H1 (cell line): ENCODE measurements at regions not wholly inside any gene's neighbourhood (a gene's known extent, or its start where the extent isn't known, plus 50 kb on each side); places are given as distances from the start of the nearest gene placed in this dataset.

Experiments
- CTCF ChIA-PET: fragments of 300-600 bp; sonication (Branson Sonifier 250); formaldehyde crosslinking; loops from one replicate; lab custom pipeline; 2021; ENCODE audit not compliant: partially characterized antibody; lab: Charles Lee
- POLR2A ChIA-PET: fragments of 300-600 bp; sonication (Branson Sonifier 250); formaldehyde crosslinking; loops from one replicate; lab custom pipeline; 2021; ENCODE audit warnings: inconsistent platforms; ENCODE audit not compliant: partially characterized antibody; lab: Charles Lee
- DNase-seq, 2 experiments: peaks; one replicate each; pipeline versions ENCODE4 v3.0.0 to v3.0.0-alpha.2; 2010 to 2022; ENCODE audit warnings: low spot score in 2 of 2, low read depth in 1 of 2, mixed read lengths in 1 of 2
- FAIRE-seq: peaks from 2 replicates; lab custom pipeline; 2011; peaks lifted over from hg19 to GRCh38; lab: Jason Lieb, UNC
- H2AFZ ChIP-seq: 2 replicates; pipeline ENCODE4 v1.8.1; 2012; ENCODE audit warnings: low read length, inconsistent platforms
- H2AK5ac ChIP-seq: 2 replicates; pipeline ENCODE4 v1.6.1; 2013; ENCODE audit warnings: low read depth, low read length
- H2BK120ac ChIP-seq: replicated peaks from 2 replicates; pipeline ENCODE3; 2013; ENCODE audit warnings: low read depth, low read length, inconsistent platforms
- H2BK12ac ChIP-seq: 2 replicates; pipeline ENCODE4 v1.6.1; 2013; ENCODE audit warnings: low read depth, low read length
- H2BK15ac ChIP-seq: 2 replicates; pipeline ENCODE4 v1.6.1; 2013; ENCODE audit warnings: low read length
- H2BK20ac ChIP-seq: 2 replicates; pipeline ENCODE4 v1.6.1; 2013; ENCODE audit warnings: low read length
- H2BK5ac ChIP-seq: 2 replicates; pipeline ENCODE4 v1.6.1; 2013; ENCODE audit warnings: low read depth, low read length
- H3K14ac ChIP-seq: 2 replicates; pipeline ENCODE4 v1.6.1; 2013; ENCODE audit warnings: inconsistent platforms; ENCODE audit not compliant: insufficient read length
- H3K18ac ChIP-seq: 2 replicates; pipeline ENCODE4 v1.6.1; 2013; ENCODE audit warnings: low read length; ENCODE audit errors: extremely low read depth
- H3K23ac ChIP-seq: 2 replicates; pipeline ENCODE4 v1.6.1; 2013; ENCODE audit warnings: inconsistent platforms; ENCODE audit not compliant: insufficient read length
- H3K23me2 ChIP-seq: 2 replicates; pipeline ENCODE4 v1.6.1; 2013; ENCODE audit warnings: low read depth, low read length
- H3K27ac ChIP-seq: 2 replicates; pipeline ENCODE4 v1.6.1; 2011; ENCODE audit warnings: low read depth, low read length, inconsistent platforms
- H3K27me3 ChIP-seq, 4 experiments: replicated peaks in 1 of 4; 1 replicate in 1 of 4; 2 replicates in 3 of 4; pipeline versions ENCODE4 v1.6.1 to v1.8.1; 2011 to 2013; ENCODE audit warnings: low read length in 3 of 4, mild to moderate bottlenecking in 3 of 4, inconsistent platforms in 2 of 4, mixed read lengths in 2 of 4, moderate library complexity in 1 of 4; ENCODE audit not compliant: control insufficient read depth in 3 of 4, insufficient read depth in 3 of 4; ENCODE audit errors: extremely low read depth in 1 of 4
- H3K36me3 ChIP-seq, 4 experiments: 2 replicates each; pipeline versions ENCODE4 v1.6.1 to v1.8.1; 2011 to 2013; ENCODE audit warnings: mild to moderate bottlenecking in 4 of 4, low read length in 3 of 4, moderate library complexity in 2 of 4, control low read depth in 1 of 4, inconsistent platforms in 1 of 4; ENCODE audit not compliant: insufficient read depth in 4 of 4, control insufficient read depth in 2 of 4
- H3K4ac ChIP-seq: replicated peaks from 2 replicates; pipeline ENCODE3; 2013; ENCODE audit warnings: low read length, low read depth, mixed read lengths, inconsistent platforms; ENCODE audit not compliant: insufficient read length
- H3K4me1 ChIP-seq, 4 experiments: replicated peaks in 1 of 4; 1 replicate in 1 of 4; 2 replicates in 3 of 4; pipeline versions ENCODE4 v1.6.1 to v1.8.1; 2011 to 2013; ENCODE audit warnings: low read length in 3 of 4, inconsistent platforms in 2 of 4, mixed read lengths in 1 of 4; ENCODE audit not compliant: insufficient read depth in 4 of 4, control insufficient read depth in 3 of 4
- H3K4me2 ChIP-seq, 2 experiments: 2 replicates each; pipeline versions ENCODE4 v1.6.1 to v1.8.1; 2011 to 2013; ENCODE audit warnings: low read depth in 2 of 2, low read length in 2 of 2, control low read depth in 1 of 2, inconsistent platforms in 1 of 2, mild to moderate bottlenecking in 1 of 2; ENCODE audit not compliant: insufficient read depth in 1 of 2
- H3K4me3 ChIP-seq, 4 experiments: fragments of 200-600, 300-600 bp in 1 of 4; sonication (generic), shearing (Covaris generic), sonication (Bioruptor Twin) in 1 of 4; 2 replicates each; pipeline versions ENCODE4 v1.5.1 to v1.8.1; 2011 to 2016; ENCODE audit warnings: low read length in 4 of 4, low read depth in 3 of 4, control low read depth in 2 of 4, inconsistent platforms in 2 of 4, mild to moderate bottlenecking in 2 of 4, mixed read lengths in 1 of 4, moderate library complexity in 1 of 4; ENCODE audit not compliant: insufficient read depth in 2 of 4; ENCODE audit errors: extremely low read depth in 1 of 4
- H3K56ac ChIP-seq: replicated peaks from 2 replicates; pipeline ENCODE3; 2013; ENCODE audit warnings: low read depth, mild to moderate bottlenecking, mixed read lengths, low read length, inconsistent platforms; ENCODE audit not compliant: insufficient read length
- H3K79me1 ChIP-seq: 2 replicates; pipeline ENCODE4 v1.6.1; 2013; ENCODE audit warnings: low read depth, low read length, control low read depth
- H3K79me2 ChIP-seq, 2 experiments: 2 replicates each; pipeline versions ENCODE4 v1.6.1 to v1.8.1; 2012 to 2013; ENCODE audit warnings: low read length in 2 of 2, mild to moderate bottlenecking in 2 of 2, inconsistent platforms in 1 of 2; ENCODE audit not compliant: insufficient read depth in 2 of 2, control insufficient read depth in 1 of 2
- H3K9ac ChIP-seq, 4 experiments: replicated peaks in 1 of 4; 1 replicate in 1 of 4; 2 replicates in 3 of 4; pipeline versions ENCODE4 v1.6.1 to v1.8.1; 2011 to 2013; ENCODE audit warnings: low read depth in 3 of 4, low read length in 3 of 4, control low read depth in 2 of 4, mild to moderate bottlenecking in 2 of 4, moderate library complexity in 2 of 4, inconsistent platforms in 1 of 4; ENCODE audit errors: extremely low read depth in 1 of 4
- H3K9me3 ChIP-seq, 2 experiments: 2 replicates each; pipeline versions ENCODE4 v1.6.1 to v1.8.1; 2012 to 2013; ENCODE audit warnings: mild to moderate bottlenecking in 2 of 2, moderate library complexity in 2 of 2, control low read depth in 1 of 2, inconsistent platforms in 1 of 2, low read depth in 1 of 2, low read length in 1 of 2, mixed read lengths in 1 of 2; ENCODE audit not compliant: insufficient read depth in 2 of 2
- H4K20me1 ChIP-seq, 2 experiments: replicated peaks in 1 of 2; 2 replicates each; pipeline versions ENCODE3 to v1.8.1; 2011 to 2013; ENCODE audit warnings: inconsistent platforms in 2 of 2, low read length in 2 of 2, mild to moderate bottlenecking in 1 of 2; ENCODE audit not compliant: insufficient read depth in 2 of 2, control insufficient read depth in 1 of 2
- H4K5ac ChIP-seq: 2 replicates; pipeline ENCODE4 v1.6.1; 2013; ENCODE audit warnings: low read length, low read depth, mixed read lengths, inconsistent platforms; ENCODE audit not compliant: insufficient read length
- H4K8ac ChIP-seq: 2 replicates; pipeline ENCODE4 v1.8.0; 2013; ENCODE audit warnings: mild to moderate bottlenecking, moderate library complexity, low read length, inconsistent platforms; ENCODE audit not compliant: insufficient read depth; ENCODE audit errors: extremely low read depth
- H4K91ac ChIP-seq: replicated peaks from 2 replicates; pipeline ENCODE3; 2013; ENCODE audit warnings: low read length, mixed read lengths, inconsistent platforms; ENCODE audit not compliant: insufficient read length
- CHD2 ChIP-seq: IDR thresholded peaks from 2 replicates; pipeline ENCODE4 v1.6.1; 2012; ENCODE audit warnings: low read length, improper control_type of control experiment
- EGR1 ChIP-seq: IDR thresholded peaks from 2 replicates; pipeline ENCODE4 v1.6.1; 2011; ENCODE audit warnings: low read depth, low read length, borderline replicate concordance
- EP300 ChIP-seq, 2 experiments: IDR thresholded peaks; 1 replicate in 1 of 2; 2 replicates in 1 of 2; pipeline ENCODE4 v1.6.1; 2011 to 2012; ENCODE audit warnings: low read depth in 2 of 2, low read length in 2 of 2, mild to moderate bottlenecking in 2 of 2, borderline replicate concordance in 1 of 2, inconsistent platforms in 1 of 2, moderate library complexity in 1 of 2
- GTF2F1 ChIP-seq: IDR thresholded peaks from 2 replicates; pipeline ENCODE4 v1.6.1; 2012; ENCODE audit warnings: low read depth, low read length, improper control_type of control experiment, borderline replicate concordance
- NANOG ChIP-seq: IDR thresholded peaks from 2 replicates; pipeline ENCODE4 v1.6.1; 2011; ENCODE audit warnings: low read length, low read depth, mild to moderate bottlenecking, inconsistent platforms; ENCODE audit not compliant: insufficient read depth, poor library complexity, severe bottlenecking
- PHF8 ChIP-seq: fragments of 200-600 bp; sonication (generic); conservative IDR thresholded peaks from 2 replicates; pipeline ENCODE4 v1.7.1; 2012; ENCODE audit warnings: low read depth, mild to moderate bottlenecking, inconsistent platforms, low read length, moderate library complexity
- POLR2A ChIP-seq, 2 experiments: IDR thresholded peaks; 1 replicate in 1 of 2; 2 replicates in 1 of 2; pipeline ENCODE4 v1.6.1; 2011; ENCODE audit warnings: low read depth in 2 of 2, low read length in 2 of 2, mild to moderate bottlenecking in 2 of 2; ENCODE audit errors: control extremely low read depth in 1 of 2
- SAP30 ChIP-seq: fragments of 300-600 bp; sonication (generic); IDR thresholded peaks from 2 replicates; pipeline ENCODE4 v1.7.1; 2012; ENCODE audit warnings: low read length, moderate library complexity, mild to moderate bottlenecking, inconsistent platforms; ENCODE audit not compliant: insufficient read depth, insufficient replicate concordance
- SIX5 ChIP-seq: IDR thresholded peaks from 2 replicates; pipeline ENCODE4 v1.6.1; 2011; ENCODE audit warnings: mild to moderate bottlenecking, low read depth, low read length
- SP4 ChIP-seq: IDR thresholded peaks from 2 replicates; pipeline ENCODE4 v1.6.1; 2012; ENCODE audit warnings: low read length, inconsistent platforms
- TBP ChIP-seq: IDR thresholded peaks from 2 replicates; pipeline ENCODE4 v1.6.1; 2011; ENCODE audit warnings: low read depth, low read length, improper control_type of control experiment
- WGBS, 2 experiments: shearing (Covaris generic) in 1 of 2; methylation state at CpG; one replicate each; pipeline versions ENCODE4 v1.1.6 to v1.1.7; 2013 to 2015; ENCODE audit warnings: low lambda C conversion rate in 2 of 2, mixed read lengths in 2 of 2, inconsistent platforms in 1 of 2, low coverage in 1 of 2, missing lambda C conversion rate in 1 of 2; ENCODE audit not compliant: insufficient replicate concordance in 2 of 2, insufficient coverage in 1 of 2, insufficient read length in 1 of 2; ENCODE audit errors: extremely low coverage in 1 of 2, missing lambda C conversion rate in 1 of 2; 5-methylcytosine and 5-hydroxymethylcytosine counted together
- TF ChIP-seq, protein P1 (sequence below): IDR thresholded peaks from 2 replicates; pipeline ENCODE4 v1.6.1; 2012; ENCODE audit warnings: inconsistent platforms
- TF ChIP-seq, protein P2 (sequence below): IDR thresholded peaks from 2 replicates; pipeline ENCODE4 v1.6.1; 2012; ENCODE audit warnings: inconsistent platforms

DNA sequence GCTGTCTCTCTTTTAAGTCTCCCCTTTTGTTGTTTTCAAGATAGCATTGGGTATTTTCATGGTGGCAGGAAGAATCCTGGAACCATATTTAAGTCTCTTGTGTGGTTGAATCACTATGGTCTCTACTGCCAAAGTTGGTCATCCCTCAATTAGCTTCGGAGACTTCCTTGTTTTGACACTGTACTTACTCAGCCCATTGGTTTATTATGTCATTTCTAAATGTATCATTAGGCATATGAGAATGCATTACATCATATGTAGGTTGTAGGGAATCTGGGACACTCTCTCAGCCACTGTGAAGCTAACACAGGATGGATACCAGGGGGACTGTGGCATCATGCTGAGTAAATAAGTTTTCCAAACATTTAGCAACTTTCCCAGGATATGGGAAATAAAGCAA, 211.8 kb downstream of the DTHD1 start:
- Histone ChIP-seq H2BK120ac (no peak overlapping the region), H3K36me3 (no peaks in the 10 kb centered on the region), H2AFZ (no peak overlapping the region), H3K4me3 (no peak overlapping the region), H3K23me2 (no peaks in the 10 kb centered on the region), H3K4me2 (no peak overlapping the region), H3K4ac (no peak overlapping the region), H4K20me1 (no peaks in the 10 kb centered on the region), H2AK5ac (no peak overlapping the region), H3K4me1 (no peaks in the 10 kb centered on the region), H4K5ac (no peak overlapping the region), H3K27me3 (no peaks in the 10 kb centered on the region), H4K91ac (no peak overlapping the region), H3K27ac (no peak overlapping the region), H3K79me2 (no peaks in the 10 kb centered on the region), H2BK12ac (no peak overlapping the region), H3K23ac (no peak overlapping the region), H3K9me3 (no peaks in the 10 kb centered on the region), H3K18ac (no peak overlapping the region), H3K56ac (no peak overlapping the region), H4K8ac (no peak overlapping the region), H2BK20ac (no peak overlapping the region), H3K14ac (no peak overlapping the region), H3K9ac (no peak overlapping the region), H3K79me1 (no peaks in the 10 kb centered on the region), H2BK15ac (no peak overlapping the region), H2BK5ac (no peak overlapping the region)
- TF ChIP-seq EGR1 (no peak), TBP (no peak), POLR2A (IDR thresholded peaks at IDR 0.05; ENCODE audit: control extremely low read depth in 1 of 2, low read depth in 2 of 2, low read length in 2 of 2) (no peak), EP300 (IDR thresholded peaks at IDR 0.05; ENCODE audit: borderline replicate concordance in 1 of 2, low read depth in 2 of 2, low read length in 2 of 2) (no peak), CHD2 (no peak), GTF2F1 (no peak), NANOG (no peak), SAP30 (no peak), SP4 (no peak), SIX5 (no peak), PHF8 (no peak)
- TF ChIP-seq, protein P1, sequence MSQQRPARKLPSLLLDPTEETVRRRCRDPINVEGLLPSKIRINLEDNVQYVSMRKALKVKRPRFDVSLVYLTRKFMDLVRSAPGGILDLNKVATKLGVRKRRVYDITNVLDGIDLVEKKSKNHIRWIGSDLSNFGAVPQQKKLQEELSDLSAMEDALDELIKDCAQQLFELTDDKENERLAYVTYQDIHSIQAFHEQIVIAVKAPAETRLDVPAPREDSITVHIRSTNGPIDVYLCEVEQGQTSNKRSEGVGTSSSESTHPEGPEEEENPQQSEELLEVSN, result no peak
- TF ChIP-seq, protein P2, sequence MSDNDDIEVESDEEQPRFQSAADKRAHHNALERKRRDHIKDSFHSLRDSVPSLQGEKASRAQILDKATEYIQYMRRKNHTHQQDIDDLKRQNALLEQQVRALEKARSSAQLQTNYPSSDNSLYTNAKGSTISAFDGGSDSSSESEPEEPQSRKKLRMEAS, result no peak
- POLR2A ChIA-PET, result no interaction called here
- CTCF ChIA-PET, result no interaction called here
- DNase-seq (no peak), FAIRE-seq (no peak)
- 89% methylated on average over 1 of the region's 1 CpG; no CpG with 5 or more reads in 1 of the 2 experiments for WGBS, 2 experiments
